ENCODE measurements at regions not wholly inside any gene's neighbourhood (a gene's known extent, or its start where the extent isn't known, plus 50 kb on each side); places are given as distances from the start of the nearest gene placed in this dataset.

- TF ChIP-seq CTCF (IDR thresholded peaks at IDR 0.05) = no peak
- no peak for TF ChIP-seq POLR2A (IDR thresholded peaks at IDR 0.05)
Observed at GRCh38 chrX:124736553-124737270, 390.3 kb downstream of the SH2D1A start.

Data from heart left ventricle (tissue), 13 donors.